HG02943 (cell line): ENCODE measurements at regions not wholly inside any gene's neighbourhood (a gene's known extent, or its start where the extent isn't known, plus 50 kb on each side); places are given as distances from the start of the nearest gene placed in this dataset.
"Not testable (repeated sequence)": the region's sequence is repeated elsewhere in the genome, so short reads cannot be mapped to it uniquely, and the experiment has no call there.

Source experiments
- ATAC-seq: cut with Tn5 transposase; IDR thresholded peaks from one replicate; pipeline ENCODE4 v1.9.1; 2021; ENCODE audit warnings: mild to moderate bottlenecking, low read depth, moderate library complexity; ENCODE audit not compliant: unreplicated experiment

DNA sequence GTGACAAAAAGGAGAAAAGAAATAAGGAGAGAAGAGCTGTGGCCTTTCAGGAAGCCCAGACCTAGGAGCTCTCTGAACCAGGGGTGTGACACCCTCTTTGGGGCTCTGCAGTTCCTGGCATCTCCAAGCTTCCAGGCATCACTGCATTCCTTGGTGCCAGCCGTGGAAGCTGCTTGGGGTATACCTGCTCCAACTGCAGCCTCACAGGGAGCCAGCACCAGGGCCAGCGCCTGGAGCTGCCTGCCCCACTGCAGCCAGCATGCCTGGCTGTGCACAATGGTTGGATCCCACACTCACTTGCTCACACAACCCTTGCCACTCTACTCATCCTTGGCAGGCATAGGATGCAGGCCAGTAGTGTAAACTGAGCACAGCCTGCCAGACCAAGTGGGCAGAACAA lies 242.1 kb upstream of the GJE1 start:
- ATAC-seq = no peak

DNA sequence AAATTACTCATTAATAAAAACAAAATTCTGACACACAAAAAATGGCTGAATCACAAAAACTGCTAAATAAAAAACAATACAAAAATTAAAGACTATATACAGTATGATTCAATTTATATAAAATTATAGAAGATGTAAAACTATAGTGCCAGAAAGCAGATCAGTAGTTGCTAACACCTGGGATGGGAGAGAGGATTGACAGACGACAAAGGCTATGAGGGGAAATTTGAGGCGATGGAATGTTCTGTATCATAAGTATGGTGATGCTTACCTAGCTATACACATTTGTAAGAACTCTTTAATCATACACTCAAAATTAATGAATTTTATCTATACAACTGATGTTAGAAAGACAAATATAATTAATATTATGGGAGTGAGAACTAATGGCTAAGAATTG lies 247.9 kb upstream of the GJE1 start:
- ATAC-seq = no peak

GRCh38 chr6:141878686-141879085 lies 254.0 kb upstream of the GJE1 start:
- no peak for ATAC-seq

- ATAC-seq = no peak
These were observed 255.3 kb upstream of the GJE1 start for GRCh38 chr6:141877275-141877983.

- ATAC-seq = no peak
These were observed 257.7 kb upstream of the GJE1 start for GRCh38 chr6:141874930-141875602.

DNA sequence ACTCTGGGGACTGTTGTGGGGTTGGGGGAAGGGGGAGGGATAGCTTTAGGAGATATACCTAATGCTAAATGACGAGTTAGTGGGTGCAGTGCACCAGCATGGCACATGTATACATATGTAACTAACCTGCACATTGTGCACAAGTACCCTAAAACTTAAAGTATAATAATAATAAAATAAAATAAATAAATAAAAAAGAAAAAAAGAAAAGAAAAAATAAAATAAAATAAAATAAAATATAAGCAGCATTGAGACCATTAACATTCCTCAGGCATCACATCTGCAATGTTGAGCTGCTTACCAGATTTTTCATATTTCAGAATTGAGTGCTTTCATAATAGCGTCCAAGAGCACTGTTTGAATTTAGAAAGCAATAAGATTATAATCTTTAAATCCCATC lies 263.2 kb upstream of the GJE1 start:
- not testable (repeated sequence) for ATAC-seq

GRCh38 chr6:141867767-141868166 lies 265.0 kb upstream of the GJE1 start:
- no peak for ATAC-seq

DNA sequence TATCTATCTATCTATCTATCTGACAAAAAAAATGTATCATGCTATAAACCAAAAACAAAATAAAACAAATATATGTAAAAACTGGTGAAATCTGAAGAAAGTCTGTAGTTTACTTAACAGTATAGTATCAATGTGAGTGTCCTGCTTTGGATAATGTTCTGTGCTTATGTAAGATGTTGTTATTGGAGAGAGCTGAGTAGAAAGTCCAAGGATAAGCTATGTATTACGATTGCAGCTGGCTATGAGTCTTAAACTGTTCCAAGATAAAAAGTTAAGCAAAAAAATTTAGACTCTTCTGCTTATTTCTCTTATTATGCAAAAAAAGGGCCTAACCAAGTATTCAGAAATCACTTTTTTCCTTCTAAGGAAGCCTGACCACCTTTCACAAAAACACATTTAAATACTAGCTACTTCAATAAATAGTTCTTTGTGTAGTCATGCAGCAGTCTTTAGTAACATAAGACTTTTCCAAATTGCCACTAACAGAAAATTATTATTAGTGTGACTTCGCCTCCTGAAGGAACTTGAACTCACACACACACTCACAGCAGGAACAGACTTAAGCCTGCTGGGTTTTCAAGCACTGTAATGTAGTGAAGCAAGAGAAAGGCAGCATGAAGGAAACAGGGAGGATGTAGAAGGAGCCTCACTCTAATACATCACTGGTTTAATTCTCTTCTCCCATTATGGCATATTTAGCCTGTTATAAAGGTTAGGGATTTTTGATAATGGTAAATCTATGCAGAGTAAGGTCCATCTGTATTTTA lies 265.8 kb upstream of the GJE1 start:
- no peak for ATAC-seq

GRCh38 chr6:141851063-141851462 lies 281.7 kb upstream of the GJE1 start:
- no peak for ATAC-seq

GRCh38 chr6:141848029-141848890 lies 284.5 kb upstream of the GJE1 start:
- no peak for ATAC-seq

- ATAC-seq = no peak
These were observed 286.1 kb upstream of the GJE1 start for GRCh38 chr6:141846639-141847038.

- ATAC-seq = no peak
These were observed 289.4 kb upstream of the GJE1 start for GRCh38 chr6:141843178-141843834.

GRCh38 chr6:141833001-141833655 lies 299.6 kb upstream of the GJE1 start:
- ATAC-seq = no peak

DNA sequence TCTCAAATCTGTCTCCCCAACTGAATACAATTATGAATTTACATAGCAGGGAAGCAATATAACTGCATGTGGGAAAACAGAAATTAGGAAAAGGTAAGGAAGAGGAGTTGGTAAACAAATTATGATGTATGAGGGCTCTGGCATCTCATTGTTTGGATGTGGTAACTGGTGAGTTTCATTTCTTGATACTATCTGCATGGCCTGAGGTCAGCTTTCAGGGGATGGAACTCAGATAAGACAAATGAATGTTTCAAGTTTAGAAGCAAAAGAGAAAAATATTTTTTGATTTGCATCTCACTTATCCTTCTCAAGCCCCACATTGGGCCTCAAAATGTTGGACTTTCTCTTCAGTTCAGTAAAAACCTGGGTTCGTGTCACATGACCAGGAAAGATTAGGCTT lies 302.2 kb upstream of the GJE1 start:
- no peak for ATAC-seq

DNA sequence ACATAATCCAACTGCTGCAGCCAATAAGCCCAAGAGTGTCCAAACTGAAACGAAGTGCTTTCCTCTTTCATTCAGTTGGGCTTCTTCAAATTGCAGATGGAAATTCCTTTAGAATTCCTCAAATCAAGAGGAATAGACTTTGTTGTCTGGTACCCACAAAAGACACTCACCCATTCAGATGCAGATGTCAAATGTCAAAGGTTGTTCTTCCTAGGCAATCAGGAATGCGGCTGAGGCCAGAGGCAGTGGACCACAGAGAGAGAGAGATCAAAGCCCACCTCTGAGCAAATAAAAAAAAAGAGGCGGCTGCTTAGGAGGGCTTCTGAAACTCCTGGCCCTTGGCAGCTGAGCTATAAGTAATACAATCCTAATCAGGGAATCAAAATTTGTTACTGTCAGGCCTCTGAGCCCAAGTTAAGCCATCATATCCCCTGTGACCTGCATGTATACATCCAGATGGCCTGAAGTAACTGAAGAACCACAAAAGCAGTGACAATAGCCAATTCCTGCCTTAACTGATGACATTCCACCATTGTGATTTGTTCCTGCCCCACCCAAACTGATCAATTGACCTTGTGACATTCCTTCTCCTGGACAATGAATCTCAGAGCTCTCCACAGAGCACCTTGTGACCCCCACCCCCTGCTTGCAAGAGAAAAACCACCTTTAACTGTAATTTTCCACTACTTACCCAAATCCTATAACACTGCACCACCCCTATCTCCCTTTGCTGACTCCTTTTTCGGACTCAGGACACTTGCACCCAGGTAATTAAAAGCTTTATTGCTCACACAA lies 303.0 kb upstream of the GJE1 start:
- ATAC-seq = no peak

DNA sequence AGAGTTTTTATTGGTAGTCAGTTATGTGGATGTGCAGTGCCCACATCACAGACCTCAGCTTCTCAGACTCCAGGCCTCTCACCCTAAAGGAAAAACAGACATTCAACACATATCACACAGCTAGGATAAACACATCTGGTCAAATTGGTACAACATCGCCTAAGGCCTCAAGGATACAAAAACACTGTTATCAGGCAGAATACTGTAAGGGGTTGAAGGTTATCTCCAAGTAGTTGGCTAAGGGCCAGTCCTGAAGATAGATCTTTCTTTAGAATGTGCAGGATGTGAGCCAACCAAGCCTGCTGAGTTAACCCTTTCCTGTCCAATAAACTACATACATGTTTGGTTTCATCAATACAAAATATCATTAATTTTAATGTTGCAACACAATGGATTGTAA lies 308.4 kb upstream of the GJE1 start:
- no peak for ATAC-seq

- not testable (repeated sequence) for ATAC-seq
These were observed 317.7 kb upstream of the GJE1 start for GRCh38 chr6:141815039-141815438.

GRCh38 chr6:141809901-141810300 lies 322.8 kb upstream of the GJE1 start:
- no peak for ATAC-seq

- ATAC-seq = no peak
These were observed 324.1 kb upstream of the GJE1 start for GRCh38 chr6:141808662-141809061.
